Tibial nerve (tissue), 3 donors: ENCODE measurements at regions not wholly inside any gene's neighbourhood (a gene's known extent, or its start where the extent isn't known, plus 50 kb on each side); places are given as distances from the start of the nearest gene placed in this dataset.

ENCODE experiments used
- CTCF ChIP-seq, 5 experiments: fragments of 200-600 bp in 3 of 5; fragments of 450-650 bp in 2 of 5; sonication (generic) in 3 of 5; IDR thresholded peaks; one replicate each; pipeline ENCODE4 v1.5.1; 2016 to 2019; ENCODE audit warnings: antibody characterized with exemption in 5 of 5, mild to moderate bottlenecking in 3 of 5, moderate library complexity in 2 of 5
- POLR2A ChIP-seq, 2 donors: fragments of 450-650 bp; IDR thresholded peaks; one replicate each; pipeline ENCODE4 v1.6.1; 2017; ENCODE audit warnings: antibody characterized with exemption in 2 of 2, mild to moderate bottlenecking in 2 of 2, moderate library complexity in 2 of 2

GRCh38 chr2:48187503-48187902 is 127.0 kb upstream of the FOXN2 start:
- TF ChIP-seq CTCF (IDR thresholded peaks at IDR 0.05) (no peak), POLR2A (IDR thresholded peaks at IDR 0.05) (no peak)
